Testis (tissue), 2 donors: ENCODE measurements at regions not wholly inside any gene's neighbourhood (a gene's known extent, or its start where the extent isn't known, plus 50 kb on each side); places are given as distances from the start of the nearest gene placed in this dataset.

ENCODE experiments used
- DNase-seq: peaks from one replicate; pipeline ENCODE4 v3.0.0-alpha.2; 2019
- H3K27ac ChIP-seq, 2 donors: fragments of 200-600 bp; sonication (generic); one replicate each; pipeline ENCODE4 v1.5.1; 2019
- H3K27me3 ChIP-seq: fragments of 200-600 bp; sonication (generic); one replicate; pipeline ENCODE4 v1.5.1; 2019
- H3K36me3 ChIP-seq: fragments of 200-600 bp; sonication (generic); one replicate; pipeline ENCODE4 v1.5.1; 2017; ENCODE audit warnings: low read depth; ENCODE audit errors: missing control alignments
- H3K4me1 ChIP-seq: fragments of 200-600 bp; sonication (generic); one replicate; pipeline ENCODE4 v1.5.1; 2019
- H3K4me3 ChIP-seq, 2 donors: fragments of 200-600 bp; sonication (generic); one replicate each; pipeline ENCODE4 v1.5.1; 2017 to 2019
- H3K9me3 ChIP-seq: fragments of 200-600 bp; sonication (generic); one replicate; pipeline ENCODE4 v1.5.1; 2017
- CTCF ChIP-seq, 3 experiments: fragments of 450-650 bp in 2 of 3; fragments of 200-600 bp in 1 of 3; sonication (generic) in 1 of 3; IDR thresholded peaks; one replicate each; pipeline ENCODE4 v1.5.1; 2016 to 2019; ENCODE audit warnings: antibody characterized with exemption in 3 of 3, mild to moderate bottlenecking in 2 of 3, moderate library complexity in 1 of 3
- POLR2A ChIP-seq: fragments of 450-650 bp; IDR thresholded peaks from one replicate; pipeline ENCODE4 v1.6.1; 2017; ENCODE audit warnings: antibody characterized with exemption, mild to moderate bottlenecking, moderate library complexity
- WGBS, 2 donors: methylation state at CpG; one replicate each; pipeline ENCODE4 v1.1.5; 2018; 5-methylcytosine and 5-hydroxymethylcytosine counted together
- intact Hi-C: fragments of 100-400 bp; cut with DNase I; formaldehyde crosslinking; loops from one replicate; pipeline ENCODE4 v1.15.1; 2023; ENCODE audit warnings: low total_unique reads

GRCh38 chrX:39600222-39600621, 497.5 kb downstream of the BCOR start:
- no peak overlapping the region for H3K4me3 ChIP-seq
- TF ChIP-seq CTCF (IDR thresholded peaks at IDR 0.05) (no peak), POLR2A (no peak)
- no peak overlapping the region for H3K27ac ChIP-seq
- H3K27me3 ChIP-seq: no peaks in the 10 kb centered on the region
- intact Hi-C loops: no loop called here
- DNase-seq: no peak
- no peaks in the 10 kb centered on the region for H3K36me3 ChIP-seq
- H3K4me1 ChIP-seq: peaks cover 3% of the 10 kb centered on the region
- WGBS, 2 donors: 92 to 94% methylated on average over 5 to 6 of the region's 6 CpGs
- no peaks in the 10 kb centered on the region for H3K9me3 ChIP-seq

GRCh38 chrX:39601231-39602177, 496.3 kb downstream of the BCOR start:
- H3K9me3 ChIP-seq: no peaks in the 10 kb centered on the region
- H3K27me3 ChIP-seq: no peaks in the 10 kb centered on the region
- TF ChIP-seq POLR2A (no peak), CTCF (IDR thresholded peaks at IDR 0.05) (no peak)
- no peak for DNase-seq
- H3K4me1 ChIP-seq: peaks cover 3% of the 10 kb centered on the region
- intact Hi-C loops: no loop called here
- H3K36me3 ChIP-seq: no peaks in the 10 kb centered on the region
- WGBS, 2 donors: 51 to 59% methylated on average over 10 to 13 of the region's 19 CpGs
- H3K4me3 ChIP-seq: no peak overlapping the region
- no peak overlapping the region for H3K27ac ChIP-seq

GRCh38 chrX:39602195-39602594, 495.6 kb downstream of the BCOR start:
- intact Hi-C loops: no loop called here
- H3K4me1 ChIP-seq: peaks cover 3% of the 10 kb centered on the region
- no peak for DNase-seq
- H3K27ac ChIP-seq: no peak overlapping the region
- H3K27me3 ChIP-seq: no peaks in the 10 kb centered on the region
- WGBS, 2 donors: 77% methylated on average over 3 to 4 of the region's 4 CpGs
- H3K36me3 ChIP-seq: no peaks in the 10 kb centered on the region
- TF ChIP-seq POLR2A: no peak
- H3K9me3 ChIP-seq: no peaks in the 10 kb centered on the region
- H3K4me3 ChIP-seq: no peak overlapping the region

- Histone ChIP-seq H3K36me3 (no peaks in the 10 kb centered on the region), H3K9me3 (no peaks in the 10 kb centered on the region), H3K27me3 (no peaks in the 10 kb centered on the region), H3K4me3 (no peak overlapping the region), H3K27ac (no peak overlapping the region), H3K4me1 (peaks cover 3% of the 10 kb centered on the region)
- WGBS, 2 donors: 51 to 54% methylated on average over 3 to 4 of the region's 4 CpGs
- no peak for TF ChIP-seq POLR2A
- no peak for TF ChIP-seq CTCF (IDR thresholded peaks at IDR 0.05)
- intact Hi-C loops: no loop called here
- no peak for DNase-seq
These were observed 494.5 kb downstream of the BCOR start for GRCh38 chrX:39603230-39603629.

- Histone ChIP-seq H3K4me3 (no peak overlapping the region), H3K27ac (no peak overlapping the region), H3K9me3 (no peaks in the 10 kb centered on the region), H3K27me3 (no peaks in the 10 kb centered on the region), H3K36me3 (no peaks in the 10 kb centered on the region), H3K4me1 (peaks cover 3% of the 10 kb centered on the region)
- DNase-seq: no peak
- TF ChIP-seq POLR2A (no peak), CTCF (IDR thresholded peaks at IDR 0.05) (no peak)
- 86 to 100% methylated on average over 3 of the region's 3 CpGs for WGBS, 2 donors
- intact Hi-C loops: no loop called here
These were observed 492.6 kb downstream of the BCOR start for GRCh38 chrX:39605183-39605582.
